Hepatocyte (in vitro differentiated cells): ENCODE measurements at regions not wholly inside any gene's neighbourhood (a gene's known extent, or its start where the extent isn't known, plus 50 kb on each side); places are given as distances from the start of the nearest gene placed in this dataset.

Experiments used
- DNase-seq: peaks from one replicate; pipeline ENCODE4 v3.0.0-alpha.2; 2016; ENCODE audit warnings: low spot score
- H2AFZ ChIP-seq: fragments of 200-600 bp; sonication (generic); 2 replicates; pipeline ENCODE4 v1.6.0; 2016; ENCODE audit warnings: antibody characterized with exemption, mild to moderate bottlenecking
- H3K27ac ChIP-seq: fragments of 200-600 bp; sonication (generic); 2 replicates; pipeline ENCODE4 v1.5.1; 2016; ENCODE audit warnings: mild to moderate bottlenecking
- H3K27me3 ChIP-seq: fragments of 200-600 bp; sonication (generic); 2 replicates; pipeline ENCODE4 v1.6.1; 2016
- H3K36me3 ChIP-seq: fragments of 200-600 bp; sonication (generic); replicated peaks from 2 replicates; pipeline ENCODE4 v1.5.1; 2016; ENCODE audit warnings: low read depth; ENCODE audit not compliant: insufficient read depth
- H3K4me1 ChIP-seq: fragments of 200-600 bp; sonication (generic); 2 replicates; pipeline ENCODE4 v1.5.1; 2016; ENCODE audit warnings: mild to moderate bottlenecking, moderate library complexity; ENCODE audit not compliant: insufficient read depth
- H3K4me2 ChIP-seq: fragments of 200-600 bp; sonication (generic); 2 replicates; pipeline ENCODE4 v1.6.0; 2016
- H3K4me3 ChIP-seq: fragments of 200-600 bp; sonication (generic); 2 replicates; pipeline ENCODE4 v1.5.1; 2016; ENCODE audit warnings: mild to moderate bottlenecking
- H3K79me2 ChIP-seq: fragments of 200-600 bp; sonication (generic); 2 replicates; pipeline ENCODE4 v1.6.0; 2017; ENCODE audit warnings: mild to moderate bottlenecking
- H3K9me2 ChIP-seq: fragments of 200-600 bp; sonication (generic); replicated peaks from 2 replicates; pipeline ENCODE4 v1.6.0; 2017; ENCODE audit warnings: mild to moderate bottlenecking; ENCODE audit not compliant: insufficient read depth
- H3K9me3 ChIP-seq: fragments of 200-600 bp; sonication (generic); 2 replicates; pipeline ENCODE4 v1.5.1; 2016; ENCODE audit warnings: low read depth, mild to moderate bottlenecking
- H4K20me1 ChIP-seq: fragments of 200-600 bp; sonication (generic); 2 replicates; pipeline ENCODE4 v1.6.0; 2016; ENCODE audit warnings: mild to moderate bottlenecking; ENCODE audit not compliant: insufficient read depth, poor library complexity, severe bottlenecking
- CTCF ChIP-seq: fragments of 200-600 bp; sonication (generic); IDR thresholded peaks from 2 replicates; pipeline ENCODE4 v1.5.1; 2016; ENCODE audit warnings: antibody characterized with exemption, mild to moderate bottlenecking; ENCODE audit not compliant: poor library complexity
- EZH2 ChIP-seq: fragments of 200-600 bp; sonication (generic); IDR thresholded peaks from 2 replicates; pipeline ENCODE4 v1.6.1; 2016; ENCODE audit warnings: antibody characterized with exemption, mild to moderate bottlenecking, borderline replicate concordance
- EZH2phosphoT487 ChIP-seq: fragments of 200-600 bp; sonication (generic); IDR thresholded peaks from one replicate; pipeline ENCODE4 v1.6.1; 2018; ENCODE audit warnings: antibody characterized with exemption, mild to moderate bottlenecking, low read depth, moderate library complexity; ENCODE audit not compliant: unreplicated experiment, severe bottlenecking
- WGBS: methylation state at CpG from one replicate; pipeline ENCODE4 v1.1.6; 2016; ENCODE audit warnings: low lambda C conversion rate; ENCODE audit errors: missing lambda C conversion rate; 5-methylcytosine and 5-hydroxymethylcytosine counted together

- no peak for TF ChIP-seq EZH2phosphoT487
- TF ChIP-seq CTCF = no peak
- TF ChIP-seq EZH2 = no peak
- no peaks in the 10 kb centered on the region for H3K4me1 ChIP-seq
- H3K4me3 ChIP-seq = no peak overlapping the region
- no peak for DNase-seq
- H3K9me2 ChIP-seq = no peaks in the 10 kb centered on the region
- no peak overlapping the region for H3K4me2 ChIP-seq
- H3K79me2 ChIP-seq = no peaks in the 10 kb centered on the region
- 98% methylated on average over 1 of the region's 1 CpG for WGBS
- no peaks in the 10 kb centered on the region for H3K9me3 ChIP-seq
- no peak overlapping the region for H2AFZ ChIP-seq
- H3K27me3 ChIP-seq = no peaks in the 10 kb centered on the region
- no peak overlapping the region for H3K27ac ChIP-seq
- H4K20me1 ChIP-seq = no peaks in the 10 kb centered on the region
- H3K36me3 ChIP-seq = no peaks in the 10 kb centered on the region
These were observed 76.1 kb upstream of the IRF2BP2 start for GRCh38 chr1:234686035-234686434.

- Histone ChIP-seq H3K27me3 (no peaks in the 10 kb centered on the region), H3K9me3 (no peaks in the 10 kb centered on the region), H3K4me3 (no peak overlapping the region), H2AFZ (no peak overlapping the region), H3K27ac (no peak overlapping the region), H3K9me2 (no peaks in the 10 kb centered on the region), H3K79me2 (no peaks in the 10 kb centered on the region), H3K4me1 (no peaks in the 10 kb centered on the region), H3K4me2 (no peak overlapping the region), H4K20me1 (no peaks in the 10 kb centered on the region), H3K36me3 (no peaks in the 10 kb centered on the region)
- 98% methylated on average over 2 of the region's 2 CpGs for WGBS
- no peak for DNase-seq
- TF ChIP-seq EZH2phosphoT487 (no peak), CTCF (no peak), EZH2 (no peak)
These were observed 74.9 kb upstream of the IRF2BP2 start for GRCh38 chr1:234684856-234685255.

GRCh38 chr1:234683861-234684632 is 74.1 kb upstream of the IRF2BP2 start:
- H3K4me2 ChIP-seq = no peak overlapping the region
- peak; percentile 75 for DNase-seq

More at GRCh38 chr1:234683861-234684632, 74.1 kb upstream of the IRF2BP2 start:
- Histone ChIP-seq H2AFZ (no peak overlapping the region), H3K79me2 (no peaks in the 10 kb centered on the region), H3K9me2 (no peaks in the 10 kb centered on the region), H4K20me1 (no peaks in the 10 kb centered on the region), H3K36me3 (no peaks in the 10 kb centered on the region), H3K27me3 (no peaks in the 10 kb centered on the region), H3K9me3 (no peaks in the 10 kb centered on the region), H3K4me1 (no peaks in the 10 kb centered on the region), H3K4me3 (no peak overlapping the region), H3K27ac (peak overlapping the region; percentile 60)
- TF ChIP-seq EZH2 (no peak), EZH2phosphoT487 (no peak), CTCF (no peak)
- 80% methylated on average over 10 of the region's 10 CpGs for WGBS
